Liver (tissue), 3 donors: ENCODE measurements at regions not wholly inside any gene's neighbourhood (a gene's known extent, or its start where the extent isn't known, plus 50 kb on each side); places are given as distances from the start of the nearest gene placed in this dataset.

Source experiments
- RAD21 ChIP-seq, 2 donors: IDR thresholded peaks; 2 replicates each; pipeline ENCODE4 v1.6.1; 2016; ENCODE audit warnings: antibody characterized with exemption in 2 of 2, mild to moderate bottlenecking in 2 of 2
- YY1 ChIP-seq: IDR thresholded peaks from 2 replicates; pipeline ENCODE4 v1.6.1; 2016; ENCODE audit warnings: antibody characterized with exemption, mild to moderate bottlenecking
- TF ChIP-seq, protein P1 (sequence below): fragments of 150-350 bp; IDR thresholded peaks from 2 replicates; pipeline ENCODE4 v1.5.1; 2017; ENCODE audit warnings: improper control_type of control experiment, low read depth, low read length; ENCODE audit not compliant: missing input control
- TF ChIP-seq, protein P2 (sequence below): IDR thresholded peaks from 2 replicates; pipeline ENCODE4 v1.6.1; 2016; ENCODE audit warnings: antibody characterized with exemption, mild to moderate bottlenecking
- TF ChIP-seq, protein P3 (sequence below): IDR thresholded peaks from 2 replicates; pipeline ENCODE4 v1.6.1; 2016; ENCODE audit warnings: antibody characterized with exemption
- donor health status: healthy.
- donor health status: healthy.

DNA sequence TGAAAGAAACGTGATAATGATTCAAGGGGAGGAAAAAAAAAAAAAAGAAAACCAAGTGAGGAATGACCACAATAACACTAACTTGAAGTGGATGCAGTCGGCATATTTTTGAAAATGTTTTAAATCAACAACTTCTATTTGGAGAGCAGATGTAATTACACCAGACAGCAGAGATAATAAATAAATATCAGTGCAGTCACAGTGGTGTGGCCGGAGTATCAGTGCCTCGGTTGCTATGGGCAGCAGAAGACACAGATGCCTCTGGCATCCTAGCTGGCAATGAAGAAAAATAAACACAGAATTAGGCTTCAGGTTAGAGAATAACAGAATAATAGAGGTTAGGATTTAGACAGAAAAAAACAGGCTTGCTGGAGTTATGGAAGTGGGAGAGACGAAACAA is 888.3 kb downstream of the LTN1 start:
- TF ChIP-seq RAD21 (IDR thresholded peaks at IDR 0.05) = no peak
- TF ChIP-seq, protein P1, sequence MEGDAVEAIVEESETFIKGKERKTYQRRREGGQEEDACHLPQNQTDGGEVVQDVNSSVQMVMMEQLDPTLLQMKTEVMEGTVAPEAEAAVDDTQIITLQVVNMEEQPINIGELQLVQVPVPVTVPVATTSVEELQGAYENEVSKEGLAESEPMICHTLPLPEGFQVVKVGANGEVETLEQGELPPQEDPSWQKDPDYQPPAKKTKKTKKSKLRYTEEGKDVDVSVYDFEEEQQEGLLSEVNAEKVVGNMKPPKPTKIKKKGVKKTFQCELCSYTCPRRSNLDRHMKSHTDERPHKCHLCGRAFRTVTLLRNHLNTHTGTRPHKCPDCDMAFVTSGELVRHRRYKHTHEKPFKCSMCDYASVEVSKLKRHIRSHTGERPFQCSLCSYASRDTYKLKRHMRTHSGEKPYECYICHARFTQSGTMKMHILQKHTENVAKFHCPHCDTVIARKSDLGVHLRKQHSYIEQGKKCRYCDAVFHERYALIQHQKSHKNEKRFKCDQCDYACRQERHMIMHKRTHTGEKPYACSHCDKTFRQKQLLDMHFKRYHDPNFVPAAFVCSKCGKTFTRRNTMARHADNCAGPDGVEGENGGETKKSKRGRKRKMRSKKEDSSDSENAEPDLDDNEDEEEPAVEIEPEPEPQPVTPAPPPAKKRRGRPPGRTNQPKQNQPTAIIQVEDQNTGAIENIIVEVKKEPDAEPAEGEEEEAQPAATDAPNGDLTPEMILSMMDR = no peak
- TF ChIP-seq, protein P2, sequence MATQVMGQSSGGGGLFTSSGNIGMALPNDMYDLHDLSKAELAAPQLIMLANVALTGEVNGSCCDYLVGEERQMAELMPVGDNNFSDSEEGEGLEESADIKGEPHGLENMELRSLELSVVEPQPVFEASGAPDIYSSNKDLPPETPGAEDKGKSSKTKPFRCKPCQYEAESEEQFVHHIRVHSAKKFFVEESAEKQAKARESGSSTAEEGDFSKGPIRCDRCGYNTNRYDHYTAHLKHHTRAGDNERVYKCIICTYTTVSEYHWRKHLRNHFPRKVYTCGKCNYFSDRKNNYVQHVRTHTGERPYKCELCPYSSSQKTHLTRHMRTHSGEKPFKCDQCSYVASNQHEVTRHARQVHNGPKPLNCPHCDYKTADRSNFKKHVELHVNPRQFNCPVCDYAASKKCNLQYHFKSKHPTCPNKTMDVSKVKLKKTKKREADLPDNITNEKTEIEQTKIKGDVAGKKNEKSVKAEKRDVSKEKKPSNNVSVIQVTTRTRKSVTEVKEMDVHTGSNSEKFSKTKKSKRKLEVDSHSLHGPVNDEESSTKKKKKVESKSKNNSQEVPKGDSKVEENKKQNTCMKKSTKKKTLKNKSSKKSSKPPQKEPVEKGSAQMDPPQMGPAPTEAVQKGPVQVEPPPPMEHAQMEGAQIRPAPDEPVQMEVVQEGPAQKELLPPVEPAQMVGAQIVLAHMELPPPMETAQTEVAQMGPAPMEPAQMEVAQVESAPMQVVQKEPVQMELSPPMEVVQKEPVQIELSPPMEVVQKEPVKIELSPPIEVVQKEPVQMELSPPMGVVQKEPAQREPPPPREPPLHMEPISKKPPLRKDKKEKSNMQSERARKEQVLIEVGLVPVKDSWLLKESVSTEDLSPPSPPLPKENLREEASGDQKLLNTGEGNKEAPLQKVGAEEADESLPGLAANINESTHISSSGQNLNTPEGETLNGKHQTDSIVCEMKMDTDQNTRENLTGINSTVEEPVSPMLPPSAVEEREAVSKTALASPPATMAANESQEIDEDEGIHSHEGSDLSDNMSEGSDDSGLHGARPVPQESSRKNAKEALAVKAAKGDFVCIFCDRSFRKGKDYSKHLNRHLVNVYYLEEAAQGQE = no peak
- TF ChIP-seq, protein P3, sequence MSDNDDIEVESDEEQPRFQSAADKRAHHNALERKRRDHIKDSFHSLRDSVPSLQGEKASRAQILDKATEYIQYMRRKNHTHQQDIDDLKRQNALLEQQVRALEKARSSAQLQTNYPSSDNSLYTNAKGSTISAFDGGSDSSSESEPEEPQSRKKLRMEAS = no peak
- no peak for TF ChIP-seq YY1
